ENCODE measurements at regions not wholly inside any gene's neighbourhood (a gene's known extent, or its start where the extent isn't known, plus 50 kb on each side); places are given as distances from the start of the nearest gene placed in this dataset.
"Not testable (repeated sequence)": the region's sequence is repeated elsewhere in the genome, so short reads cannot be mapped to it uniquely, and the experiment has no call there.

- DNase-seq = not testable (repeated sequence)
Observed at GRCh38 chr16:85205257-85205656, 93.0 kb upstream of the CIBAR2 start.

- no peak for DNase-seq
Observed at GRCh38 chr16:85205747-85206471, 93.6 kb upstream of the CIBAR2 start.

GRCh38 chr16:85206472-85207356 lies 94.4 kb upstream of the CIBAR2 start:
- DNase-seq = no peak

- no peak for DNase-seq
Observed at GRCh38 chr16:85207357-85207921, 95.2 kb upstream of the CIBAR2 start.

GRCh38 chr16:85208181-85208580 lies 95.9 kb upstream of the CIBAR2 start:
- no peak for DNase-seq

GRCh38 chr16:85208643-85209520 lies 96.6 kb upstream of the CIBAR2 start:
- no peak for DNase-seq

- no peak for DNase-seq
Observed at GRCh38 chr16:85209526-85210121, 97.4 kb upstream of the CIBAR2 start.

GRCh38 chr16:85210423-85211169 lies 98.3 kb upstream of the CIBAR2 start:
- no peak for DNase-seq

- DNase-seq = no peak
Observed at GRCh38 chr16:85211271-85211801, 99.1 kb upstream of the CIBAR2 start.

- no peak for DNase-seq
Observed at GRCh38 chr16:85213926-85214675, 101.8 kb upstream of the CIBAR2 start.

- DNase-seq = no peak
Observed at GRCh38 chr16:85215478-85216118, 103.3 kb upstream of the CIBAR2 start.

GRCh38 chr16:85216522-85217375 lies 104.5 kb upstream of the CIBAR2 start:
- no peak for DNase-seq

GRCh38 chr16:85220125-85220839 lies 108.0 kb upstream of the CIBAR2 start:
- no peak for DNase-seq

- DNase-seq = no peak
Observed at GRCh38 chr16:85220964-85221731, 108.9 kb upstream of the CIBAR2 start.

GRCh38 chr16:85221771-85222154 lies 109.5 kb upstream of the CIBAR2 start:
- no peak for DNase-seq

- DNase-seq = no peak
Observed at GRCh38 chr16:85222155-85222863, 110.0 kb upstream of the CIBAR2 start.

- DNase-seq = no peak
Observed at GRCh38 chr16:85225257-85225656, 113.0 kb upstream of the CIBAR2 start.

Data from GF-D8 (cell line).